ENCODE measurements at regions not wholly inside any gene's neighbourhood (a gene's known extent, or its start where the extent isn't known, plus 50 kb on each side); places are given as distances from the start of the nearest gene placed in this dataset.

DNA sequence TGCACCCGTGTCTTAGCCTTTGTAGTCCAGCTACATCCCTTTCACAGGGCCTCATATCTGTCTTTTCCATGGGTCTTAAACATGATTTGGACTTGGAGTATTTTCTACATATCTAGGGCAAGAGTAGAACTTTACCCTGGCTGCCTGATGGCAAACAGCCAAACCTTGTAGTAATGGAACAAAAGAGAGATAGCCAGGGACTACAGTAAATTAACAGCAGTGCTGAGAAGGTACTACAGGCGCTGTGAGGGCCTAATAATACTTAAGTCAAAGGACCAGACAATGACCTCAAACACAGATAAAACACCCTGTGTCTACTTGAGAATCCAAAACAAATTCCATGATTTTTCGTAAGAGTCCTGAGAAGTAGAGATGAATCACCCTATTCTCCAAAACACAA lies 111.0 kb upstream of the WDR17 start:
- H3K4me3 ChIP-seq (ENCODE audit: low read depth, low read length): no peak overlapping the region
- DNase-seq (ENCODE audit: low read depth): no peak
- TF ChIP-seq, protein P1, sequence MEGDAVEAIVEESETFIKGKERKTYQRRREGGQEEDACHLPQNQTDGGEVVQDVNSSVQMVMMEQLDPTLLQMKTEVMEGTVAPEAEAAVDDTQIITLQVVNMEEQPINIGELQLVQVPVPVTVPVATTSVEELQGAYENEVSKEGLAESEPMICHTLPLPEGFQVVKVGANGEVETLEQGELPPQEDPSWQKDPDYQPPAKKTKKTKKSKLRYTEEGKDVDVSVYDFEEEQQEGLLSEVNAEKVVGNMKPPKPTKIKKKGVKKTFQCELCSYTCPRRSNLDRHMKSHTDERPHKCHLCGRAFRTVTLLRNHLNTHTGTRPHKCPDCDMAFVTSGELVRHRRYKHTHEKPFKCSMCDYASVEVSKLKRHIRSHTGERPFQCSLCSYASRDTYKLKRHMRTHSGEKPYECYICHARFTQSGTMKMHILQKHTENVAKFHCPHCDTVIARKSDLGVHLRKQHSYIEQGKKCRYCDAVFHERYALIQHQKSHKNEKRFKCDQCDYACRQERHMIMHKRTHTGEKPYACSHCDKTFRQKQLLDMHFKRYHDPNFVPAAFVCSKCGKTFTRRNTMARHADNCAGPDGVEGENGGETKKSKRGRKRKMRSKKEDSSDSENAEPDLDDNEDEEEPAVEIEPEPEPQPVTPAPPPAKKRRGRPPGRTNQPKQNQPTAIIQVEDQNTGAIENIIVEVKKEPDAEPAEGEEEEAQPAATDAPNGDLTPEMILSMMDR (IDR thresholded peaks at IDR 0.05; ENCODE audit: insufficient read depth, low read depth, low read length): no peak

DNA sequence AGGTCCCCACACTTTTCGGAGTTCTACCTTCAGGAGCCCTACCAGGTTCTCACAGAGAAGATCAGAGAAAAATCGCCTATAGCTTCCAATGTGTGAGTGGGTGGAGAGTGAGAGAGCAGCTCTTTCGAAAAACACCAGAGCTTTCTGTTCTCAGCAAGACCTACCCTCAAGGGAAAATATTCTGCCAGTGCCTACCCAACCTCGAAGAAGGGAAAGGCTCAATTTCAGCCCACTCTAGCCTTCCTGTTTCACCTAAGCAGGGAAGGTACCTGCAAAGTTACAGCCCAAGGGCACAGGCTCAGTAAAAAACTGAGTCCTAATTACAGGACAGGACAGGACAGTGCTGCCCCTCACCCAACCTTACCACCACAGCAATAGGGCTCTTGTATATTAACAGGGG lies 104.0 kb upstream of the WDR17 start:
- no peak for DNase-seq (ENCODE audit: low read depth)
- no peak overlapping the region for H3K4me3 ChIP-seq (ENCODE audit: low read depth, low read length)
- TF ChIP-seq, protein P1 (IDR thresholded peaks at IDR 0.05; ENCODE audit: insufficient read depth, low read depth, low read length): no peak

DNA sequence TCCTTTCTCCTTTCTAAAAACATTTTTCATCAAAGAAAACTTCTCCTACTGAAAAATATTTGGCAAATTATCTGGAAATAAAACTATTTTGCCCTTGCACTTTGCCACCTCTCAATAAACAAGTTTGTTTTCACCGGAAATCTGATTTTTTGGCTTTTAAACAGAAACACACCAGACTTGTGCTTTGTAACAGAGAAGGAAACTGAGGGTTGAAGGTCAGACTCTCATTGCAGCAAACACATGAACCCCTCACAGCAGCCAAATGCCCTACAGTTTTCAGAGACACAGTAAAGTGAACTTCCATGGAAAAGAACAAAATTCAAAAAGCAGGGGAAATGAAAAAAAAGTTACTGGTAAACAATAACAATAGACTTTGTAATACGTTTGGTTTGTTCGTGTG lies 95.6 kb upstream of the WDR17 start:
- DNase-seq (ENCODE audit: low read depth): no peak
- TF ChIP-seq, protein P1 (IDR thresholded peaks at IDR 0.05; ENCODE audit: insufficient read depth, low read depth, low read length): no peak
- no peak overlapping the region for H3K4me3 ChIP-seq (ENCODE audit: low read depth, low read length)

DNA sequence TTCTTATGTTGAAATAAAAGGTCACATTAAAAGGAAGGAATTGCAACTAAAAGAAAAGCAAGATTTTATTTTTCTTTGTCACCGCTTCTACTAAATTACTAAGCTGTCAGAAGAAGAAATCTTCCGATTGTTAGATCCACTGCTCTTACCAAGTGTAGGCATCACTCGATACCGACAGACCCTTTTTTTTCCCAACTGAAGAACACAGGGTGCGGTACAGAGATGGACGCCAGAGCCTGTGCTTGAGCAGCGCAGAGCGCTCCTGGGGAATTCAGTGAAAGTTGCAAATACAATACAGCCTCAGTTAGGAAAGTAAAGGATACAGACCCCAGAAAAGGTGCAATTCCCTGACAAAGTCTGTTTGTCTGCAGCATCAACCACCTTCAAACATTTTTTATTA lies 94.9 kb upstream of the WDR17 start:
- TF ChIP-seq, protein P1 (IDR thresholded peaks at IDR 0.05; ENCODE audit: insufficient read depth, low read depth, low read length): no peak
- H3K4me3 ChIP-seq (ENCODE audit: low read depth, low read length): no peak overlapping the region
- DNase-seq (ENCODE audit: low read depth): no peak

DNA sequence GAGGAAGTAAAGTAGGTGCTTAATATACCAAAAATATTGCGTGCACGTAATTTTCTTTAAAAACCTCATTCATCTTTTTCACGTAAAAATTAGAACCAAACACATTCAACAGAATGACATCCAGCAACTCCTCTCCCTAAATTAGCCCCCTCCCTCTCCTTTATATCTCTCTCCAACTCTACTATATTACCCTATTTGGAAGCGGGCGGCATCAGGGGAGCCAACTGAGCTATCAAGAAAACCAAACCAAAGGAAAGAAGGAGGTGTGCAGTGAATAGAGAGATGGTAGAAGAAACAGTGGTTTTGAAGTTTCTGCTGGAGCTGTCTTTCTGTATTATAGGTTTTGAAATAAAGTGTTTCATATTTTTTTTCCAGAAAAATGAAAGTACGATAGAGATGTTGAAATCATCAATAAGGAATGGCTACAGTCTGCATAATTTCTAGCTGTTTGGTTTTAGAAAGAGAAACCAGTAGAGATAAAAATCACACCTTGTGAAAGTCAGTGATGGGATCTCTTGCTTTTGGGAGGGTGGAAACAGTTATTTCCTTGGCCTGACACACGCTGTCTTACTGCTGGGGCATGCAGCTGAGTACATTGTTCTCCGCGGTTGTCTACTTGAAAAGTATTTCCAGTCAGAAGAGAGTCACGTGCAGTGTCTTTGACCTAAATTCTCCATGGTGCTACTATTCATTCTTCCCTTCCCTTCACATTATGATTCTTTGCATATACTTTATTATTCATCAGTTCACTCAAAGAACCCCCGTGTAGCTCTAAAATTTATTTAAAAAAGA lies 94.1 kb upstream of the WDR17 start:
- TF ChIP-seq, protein P1 (IDR thresholded peaks at IDR 0.05; ENCODE audit: insufficient read depth, low read depth, low read length): no peak
- H3K4me3 ChIP-seq (ENCODE audit: low read depth, low read length): no peak overlapping the region
- DNase-seq (ENCODE audit: low read depth): no peak

DNA sequence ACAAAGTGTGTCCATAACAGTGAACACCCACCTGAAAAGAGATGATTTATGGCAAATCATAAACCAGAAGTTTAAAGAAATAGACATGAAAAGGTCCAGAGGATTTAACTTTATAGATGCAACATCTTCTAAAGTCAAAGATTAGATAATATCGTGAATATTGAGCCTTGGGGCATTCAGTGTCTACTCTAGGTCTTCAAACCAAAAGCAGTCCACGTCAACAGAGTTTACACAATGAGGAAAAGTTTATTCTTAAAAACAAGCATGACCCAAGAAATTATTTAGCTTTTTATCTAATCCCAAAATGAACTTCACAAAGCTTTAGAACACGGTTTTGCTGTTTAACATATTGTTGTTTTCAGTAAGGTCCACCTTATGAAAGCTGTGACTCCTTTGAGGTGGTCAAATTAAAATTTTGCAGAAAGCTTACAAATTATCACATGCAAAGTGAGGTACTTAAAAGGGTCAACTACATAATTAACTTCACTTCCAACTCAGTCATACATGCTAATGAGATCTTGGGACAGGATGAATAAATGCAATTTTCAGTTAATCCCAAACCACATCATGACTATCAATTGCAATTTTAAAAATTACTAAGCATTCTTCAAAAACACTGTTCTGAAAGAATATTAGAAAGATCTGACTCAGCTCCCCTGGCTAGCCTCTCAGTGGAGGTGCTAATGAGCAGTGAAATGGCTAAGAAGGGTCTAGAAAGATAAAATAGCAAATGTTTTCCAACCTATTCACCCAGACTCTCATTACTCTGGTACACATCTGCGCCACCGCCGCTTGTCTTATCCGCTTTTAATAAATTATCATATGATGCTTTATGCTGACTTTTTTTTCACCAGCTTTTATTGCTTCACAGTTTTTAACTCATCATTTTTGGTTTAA lies 92.4 kb upstream of the WDR17 start:
- H3K4me3 ChIP-seq (ENCODE audit: low read depth, low read length): no peak overlapping the region
- no peak for DNase-seq (ENCODE audit: low read depth)
- TF ChIP-seq, protein P1 (IDR thresholded peaks at IDR 0.05; ENCODE audit: insufficient read depth, low read depth, low read length): no peak

Measured in fibroblast of villous mesenchyme (primary cell).